Epithelial cell of esophagus (primary cell): ENCODE measurements at regions not wholly inside any gene's neighbourhood (a gene's known extent, or its start where the extent isn't known, plus 50 kb on each side); places are given as distances from the start of the nearest gene placed in this dataset.

Experiments
- DNase-seq: peaks from one replicate; pipeline ENCODE4 v3.0.0; 2010; ENCODE audit warnings: low read depth
- H3K4me3 ChIP-seq: 2 replicates; pipeline ENCODE4 v1.5.1; 2011; ENCODE audit warnings: mild to moderate bottlenecking, low read length, control low read depth
- CTCF ChIP-seq: IDR thresholded peaks from 2 replicates; pipeline ENCODE4 v1.5.1; 2011; ENCODE audit warnings: low read depth, mild to moderate bottlenecking, low read length, control low read depth, inconsistent platforms; ENCODE audit not compliant: insufficient read depth; ENCODE audit errors: missing control alignments

DNA sequence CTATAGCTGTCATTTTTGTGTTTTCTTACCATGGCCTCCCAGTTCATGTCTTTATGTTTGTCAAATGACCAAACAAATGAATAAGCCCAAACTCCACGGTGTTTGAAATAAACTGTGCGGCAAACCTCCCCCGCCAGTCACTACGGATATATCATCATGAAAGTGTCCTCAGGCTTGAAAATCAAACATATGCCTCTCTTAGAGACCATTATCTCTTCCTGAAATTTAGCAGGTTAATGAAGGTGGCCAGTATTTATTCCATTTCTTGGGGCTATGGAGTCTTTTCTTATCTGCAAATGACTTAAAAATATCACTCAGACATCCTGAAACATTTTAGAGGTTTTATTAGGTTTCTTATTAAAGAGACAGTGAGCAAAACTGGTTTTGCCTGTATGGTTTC, 610.3 kb upstream of the CDH5 start:
- DNase-seq = no peak
- no peak overlapping the region for H3K4me3 ChIP-seq
- no peak for TF ChIP-seq CTCF

DNA sequence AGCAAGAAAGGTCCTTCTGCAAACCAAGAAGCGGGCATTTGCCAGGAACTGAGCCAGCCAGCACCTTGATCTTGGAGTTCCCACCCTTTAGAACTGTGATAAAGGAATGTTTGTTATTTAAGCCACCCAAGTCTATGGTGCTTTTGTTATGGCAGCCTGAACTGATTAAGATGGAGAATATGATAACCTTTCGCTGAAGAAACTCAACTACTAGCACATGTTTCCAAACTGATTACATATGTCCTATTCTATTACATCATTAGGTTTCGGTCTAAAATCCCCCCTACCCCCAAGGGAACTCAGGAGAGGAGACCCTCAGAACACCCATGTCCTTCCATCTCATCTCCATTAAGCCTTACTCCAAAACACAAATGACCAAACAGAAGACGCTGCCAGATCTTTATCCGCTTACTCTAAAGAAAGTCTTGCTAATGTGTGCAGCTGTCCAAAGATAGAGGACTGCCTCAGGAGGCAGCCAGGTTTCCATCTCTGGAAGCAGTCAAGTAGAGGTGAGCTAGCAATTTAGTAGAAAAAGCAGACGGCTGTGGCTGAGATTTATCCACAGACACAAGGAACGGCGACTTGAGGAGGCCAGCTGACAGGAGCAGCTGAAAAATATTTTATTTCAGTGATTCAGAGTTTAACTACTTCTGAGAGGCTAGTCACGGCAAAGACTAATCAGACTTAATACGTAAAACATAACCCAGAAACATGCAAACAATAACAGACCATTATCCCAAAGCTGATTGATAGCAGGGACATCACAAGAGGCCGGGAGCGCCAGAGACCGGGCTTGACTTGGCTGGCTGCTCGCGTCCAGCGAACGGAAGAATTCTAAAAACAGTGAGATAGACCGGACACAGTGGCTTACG, 611.4 kb upstream of the CDH5 start:
- no peak for TF ChIP-seq CTCF
- no peak overlapping the region for H3K4me3 ChIP-seq
- DNase-seq = no peak

GRCh38 chr16:65752522-65752844, 614.0 kb upstream of the CDH5 start:
- H3K4me3 ChIP-seq = no peak overlapping the region
- TF ChIP-seq CTCF = no peak
- no peak for DNase-seq

- no peak for TF ChIP-seq CTCF
- DNase-seq = no peak
- no peak overlapping the region for H3K4me3 ChIP-seq
Observed at GRCh38 chr16:65751622-65752521, 614.6 kb upstream of the CDH5 start.

DNA sequence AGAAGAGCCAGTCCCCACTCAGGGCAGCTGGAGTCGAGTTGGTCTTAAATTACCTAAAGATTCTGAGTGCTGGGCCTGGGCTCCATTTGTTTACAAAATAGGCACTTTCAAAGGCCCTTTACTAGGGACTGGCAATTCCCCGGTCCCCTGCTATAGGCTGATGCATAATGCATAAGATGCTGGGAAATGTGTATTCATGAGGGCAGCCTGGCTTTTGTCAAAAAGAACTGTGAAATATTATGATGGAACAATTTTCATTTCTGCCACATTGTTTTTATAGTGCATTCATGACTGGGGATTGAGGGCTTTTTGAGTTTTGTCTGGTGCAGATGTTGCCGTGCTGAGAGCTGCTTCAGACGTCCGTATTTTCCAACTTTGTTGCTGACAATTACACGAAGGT, 617.0 kb upstream of the CDH5 start:
- no peak for TF ChIP-seq CTCF
- no peak for DNase-seq

DNA sequence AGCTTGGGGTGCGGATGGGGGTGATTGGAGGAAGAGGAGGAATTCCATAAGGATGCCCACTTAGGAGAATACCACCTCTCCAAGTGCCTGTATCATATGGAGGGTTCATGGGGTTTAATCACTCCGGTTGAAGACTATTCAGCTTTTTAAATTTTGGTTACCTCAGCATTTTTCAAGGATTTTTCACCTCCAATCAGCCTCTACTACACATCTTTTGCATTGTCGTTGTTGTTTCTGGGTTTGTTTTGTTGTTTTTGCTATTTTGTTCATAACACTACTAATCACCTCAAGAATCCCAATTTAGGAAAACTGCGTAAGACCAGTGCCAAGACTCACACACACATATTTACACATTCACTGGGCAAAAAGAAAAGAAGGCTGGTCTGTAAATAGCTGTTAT, 619.5 kb upstream of the CDH5 start:
- DNase-seq = no peak
- H3K4me3 ChIP-seq = no peak overlapping the region
- no peak for TF ChIP-seq CTCF

More for the DNA sequence above, 617.0 kb upstream of the CDH5 start:
- H3K4me3 ChIP-seq = no peak overlapping the region
